GM18519 (cell line): ENCODE measurements at regions not wholly inside any gene's neighbourhood (a gene's known extent, or its start where the extent isn't known, plus 50 kb on each side); places are given as distances from the start of the nearest gene placed in this dataset.

ENCODE experiments used
- ATAC-seq: cut with Tn5 transposase; IDR thresholded peaks from one replicate; pipeline ENCODE4 v1.9.1; 2021; ENCODE audit warnings: mild to moderate bottlenecking, moderate library complexity; ENCODE audit not compliant: unreplicated experiment, low FRiP score

DNA sequence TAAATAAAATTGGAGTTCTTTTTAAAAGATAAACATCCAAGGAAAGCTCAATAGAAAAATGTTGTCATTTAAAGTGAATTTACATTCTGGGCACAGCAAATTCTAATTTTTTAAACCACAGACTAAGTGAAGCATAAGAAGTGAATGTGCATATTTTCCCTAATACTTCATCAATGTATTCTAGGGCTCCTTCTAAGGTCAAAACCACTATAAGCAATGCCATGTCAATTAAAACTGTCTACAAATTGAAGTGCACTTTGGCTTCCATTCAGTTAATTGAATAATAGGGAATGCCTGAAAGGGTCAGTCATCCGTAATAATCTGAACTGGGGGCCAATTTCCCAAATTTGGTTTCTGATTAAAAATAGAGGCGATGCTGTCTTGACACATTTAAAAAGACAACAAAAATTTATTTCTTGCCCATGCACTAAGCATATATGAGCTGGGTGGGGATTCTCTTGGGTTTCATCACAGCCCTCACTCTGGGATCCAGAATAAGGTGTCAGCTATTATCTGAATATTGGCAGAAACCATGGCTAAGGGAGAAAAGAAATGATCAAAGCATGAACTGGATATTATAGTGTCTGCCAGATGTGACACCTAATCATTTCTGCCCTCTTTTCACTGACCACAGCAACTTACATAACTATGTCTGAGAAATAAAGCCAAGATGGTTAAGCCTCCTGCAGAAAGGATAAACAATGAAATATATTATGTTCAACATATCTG, 660.6 kb upstream of the B3GALT2 start:
- no peak for ATAC-seq

DNA sequence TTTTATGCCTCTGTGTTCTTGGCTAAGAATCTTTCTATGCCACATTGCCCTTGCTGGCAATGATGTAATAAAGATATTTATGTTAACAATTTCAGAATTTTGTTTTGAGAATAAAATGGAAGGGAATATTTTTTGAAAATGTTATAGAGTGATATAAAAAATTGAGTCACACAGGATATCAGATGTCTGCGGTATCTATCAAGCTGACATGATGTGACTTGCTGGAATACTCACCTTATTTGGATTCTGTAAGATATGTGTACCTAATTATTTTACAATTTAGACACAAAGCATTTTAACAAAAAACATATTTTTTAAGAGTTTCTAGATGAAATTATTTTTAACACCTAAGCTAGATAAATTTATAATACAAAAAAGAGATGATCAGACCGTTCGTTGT, 660.0 kb upstream of the B3GALT2 start:
- no peak for ATAC-seq

DNA sequence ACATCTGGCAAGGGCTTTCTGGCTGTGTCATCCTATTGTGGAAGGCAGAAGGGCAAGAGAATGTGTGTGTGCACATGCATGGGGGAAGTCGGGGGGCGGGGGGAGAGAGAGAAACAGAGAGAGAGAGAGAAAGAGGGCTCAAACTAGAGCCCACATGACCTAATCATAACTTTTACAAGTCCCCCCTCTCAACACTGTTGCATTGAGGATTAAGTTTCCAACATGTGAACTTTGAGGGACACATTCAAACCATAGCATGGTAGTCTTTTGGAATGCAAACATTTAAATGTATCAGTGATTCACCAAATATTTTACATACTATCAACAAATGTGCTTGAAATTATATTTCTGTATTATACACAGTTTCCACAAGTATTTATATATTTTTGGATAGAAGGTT, 655.4 kb upstream of the B3GALT2 start:
- ATAC-seq: no peak

GRCh38 chr1:193831465-193831864, 645.1 kb upstream of the B3GALT2 start:
- no peak for ATAC-seq

- no peak for ATAC-seq
Measured at GRCh38 chr1:193827516-193827915, 641.1 kb upstream of the B3GALT2 start.

GRCh38 chr1:193819376-193819775, 633.0 kb upstream of the B3GALT2 start:
- ATAC-seq: no peak

DNA sequence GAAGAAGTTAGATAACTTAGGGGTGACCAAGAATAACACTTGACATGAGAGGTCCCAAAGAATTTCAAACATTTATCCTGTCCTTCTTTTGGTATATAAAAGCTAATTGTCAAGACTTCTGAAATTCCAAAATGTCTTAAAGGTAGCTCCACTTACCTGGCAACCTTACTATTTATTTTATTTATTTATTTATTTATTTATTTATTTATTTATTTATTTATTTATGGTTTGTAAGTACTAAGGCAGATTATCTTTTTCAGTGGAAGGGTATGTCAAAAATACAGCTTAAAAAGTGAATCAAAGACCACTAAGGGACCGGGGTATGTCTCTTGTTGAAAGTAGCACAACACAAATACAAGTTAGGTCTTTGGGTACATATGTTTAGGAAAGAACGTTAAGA, 620.8 kb upstream of the B3GALT2 start:
- ATAC-seq: no peak

- ATAC-seq: no peak
Measured at GRCh38 chr1:193806079-193807048, 620.0 kb upstream of the B3GALT2 start.

GRCh38 chr1:193799948-193800690, 613.7 kb upstream of the B3GALT2 start:
- no peak for ATAC-seq

DNA sequence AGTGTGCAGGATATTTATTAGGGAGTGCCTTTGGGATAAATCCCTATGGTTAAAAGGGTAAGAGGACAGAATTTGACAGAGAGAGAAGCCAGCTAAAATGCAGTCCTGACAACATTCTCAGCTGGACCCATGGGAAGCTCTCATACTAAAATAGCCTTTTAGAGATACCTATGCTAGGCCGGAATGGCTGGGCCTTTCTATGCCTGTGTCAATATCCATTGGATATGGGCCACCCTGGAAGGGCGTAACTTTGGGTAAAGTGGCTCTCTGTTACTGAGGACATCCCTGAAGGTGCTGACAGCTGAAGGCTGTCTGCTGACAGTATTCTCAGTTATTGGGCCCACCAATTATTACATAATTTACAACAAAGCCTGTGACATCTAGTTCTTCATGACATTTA, 613.0 kb upstream of the B3GALT2 start:
- ATAC-seq: no peak

DNA sequence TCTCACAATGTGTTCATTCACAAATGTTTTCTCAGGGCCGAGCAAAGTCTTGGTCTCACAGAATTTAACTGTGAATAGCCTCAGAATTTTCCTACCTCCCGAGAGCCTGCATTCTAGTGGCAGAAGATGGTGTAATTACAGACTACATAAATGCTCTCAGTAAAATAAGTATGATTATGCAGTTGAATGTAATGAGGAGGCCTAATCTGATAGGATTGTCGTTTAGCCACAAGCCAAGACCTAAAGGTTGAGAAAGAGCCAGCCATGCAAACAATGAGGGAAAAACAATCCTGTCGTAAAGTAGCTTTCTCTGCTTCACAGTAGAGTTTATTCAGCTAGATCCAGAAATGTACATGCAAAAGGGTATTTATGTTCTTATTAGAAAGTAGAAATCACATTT, 607.8 kb upstream of the B3GALT2 start:
- ATAC-seq: no peak

DNA sequence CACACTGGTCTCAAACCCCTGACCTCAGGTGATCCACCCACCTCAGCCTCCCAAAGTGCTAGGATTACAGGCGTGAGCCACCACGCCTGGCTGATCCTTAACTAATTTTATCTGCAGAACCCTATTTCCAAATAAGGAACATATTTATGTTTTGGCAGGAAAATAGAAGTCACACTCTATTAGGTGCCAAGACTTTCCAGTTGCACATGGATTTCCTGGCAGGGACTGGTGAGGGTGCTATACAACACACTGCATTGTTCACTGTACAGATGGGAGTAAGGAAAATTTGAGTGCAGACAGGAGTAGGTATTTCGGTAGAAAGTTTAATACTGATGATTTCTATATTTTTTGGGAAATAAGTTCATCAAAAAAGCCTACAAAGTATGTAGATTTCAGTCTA, 605.3 kb upstream of the B3GALT2 start:
- ATAC-seq: no peak

DNA sequence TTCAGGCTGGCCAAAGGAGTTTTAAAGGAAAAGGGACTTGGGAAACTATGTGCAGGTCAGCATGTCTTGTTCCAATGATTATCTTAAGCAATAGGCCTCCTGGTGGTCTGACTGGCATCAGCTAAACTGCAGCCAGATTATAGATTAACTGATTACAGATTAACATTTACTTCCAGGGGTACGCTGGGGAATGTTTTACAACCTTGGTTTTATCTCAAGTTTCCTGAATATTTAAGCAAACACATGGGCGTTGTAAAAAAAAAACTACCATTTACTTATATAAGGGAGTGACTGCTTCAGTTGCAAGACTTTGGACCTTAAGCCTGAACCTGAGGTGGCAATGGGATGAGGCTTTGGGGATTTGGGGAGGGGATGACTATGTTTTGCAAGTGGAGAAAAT, 600.6 kb upstream of the B3GALT2 start:
- ATAC-seq: no peak

DNA sequence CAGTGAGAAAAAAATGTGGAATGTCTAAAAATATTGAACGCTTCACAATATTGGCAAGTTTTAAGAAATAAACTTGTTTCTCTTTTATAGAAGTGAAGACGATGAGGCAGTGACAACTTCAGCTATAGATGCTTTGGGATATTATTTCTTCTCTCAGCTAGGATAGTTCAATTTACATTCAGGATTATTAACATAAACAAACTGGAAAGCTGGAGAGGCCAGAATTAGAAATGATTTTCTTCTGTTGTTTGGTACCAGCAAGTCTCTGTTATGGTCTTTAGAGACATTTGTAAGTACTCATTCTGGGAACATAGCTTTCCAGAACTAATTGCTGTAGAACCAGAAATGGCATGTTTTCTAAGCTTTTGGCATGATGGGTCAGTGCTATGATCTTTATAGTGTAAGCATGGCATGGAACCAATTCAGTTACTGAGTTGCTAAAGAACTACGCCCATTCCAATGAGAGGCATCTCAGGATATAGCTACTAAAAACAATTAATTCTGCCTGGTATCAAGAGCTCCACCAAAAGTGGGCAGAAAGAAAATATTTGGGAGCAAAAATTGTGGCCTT, 599.5 kb upstream of the B3GALT2 start:
- no peak for ATAC-seq

- ATAC-seq: no peak
Measured at GRCh38 chr1:193774536-193775323, 588.3 kb upstream of the B3GALT2 start.

GRCh38 chr1:193771596-193771995, 585.2 kb upstream of the B3GALT2 start:
- ATAC-seq: no peak

DNA sequence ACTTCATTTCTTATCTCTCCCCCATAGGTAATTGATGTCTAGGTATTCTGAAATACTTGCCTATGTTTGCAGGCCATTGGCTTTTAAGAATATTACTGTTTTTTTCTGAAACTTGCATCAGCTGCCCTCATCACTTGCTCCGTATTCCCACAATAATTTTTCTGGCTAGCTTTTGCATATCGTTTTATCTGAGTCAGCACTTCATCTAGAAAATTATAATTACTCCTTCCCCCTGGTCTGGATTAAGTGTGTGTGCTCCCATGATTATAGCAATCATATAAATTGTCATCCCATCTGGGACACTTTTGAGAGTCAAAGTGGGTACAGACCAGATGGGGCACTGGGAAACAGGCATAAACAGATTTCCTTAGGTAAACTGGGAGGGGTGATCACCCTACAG, 583.2 kb upstream of the B3GALT2 start:
- ATAC-seq: no peak

GRCh38 chr1:193767886-193768285, 581.5 kb upstream of the B3GALT2 start:
- ATAC-seq: no peak

- no peak for ATAC-seq
Measured at GRCh38 chr1:193766329-193766728, 579.9 kb upstream of the B3GALT2 start.

DNA sequence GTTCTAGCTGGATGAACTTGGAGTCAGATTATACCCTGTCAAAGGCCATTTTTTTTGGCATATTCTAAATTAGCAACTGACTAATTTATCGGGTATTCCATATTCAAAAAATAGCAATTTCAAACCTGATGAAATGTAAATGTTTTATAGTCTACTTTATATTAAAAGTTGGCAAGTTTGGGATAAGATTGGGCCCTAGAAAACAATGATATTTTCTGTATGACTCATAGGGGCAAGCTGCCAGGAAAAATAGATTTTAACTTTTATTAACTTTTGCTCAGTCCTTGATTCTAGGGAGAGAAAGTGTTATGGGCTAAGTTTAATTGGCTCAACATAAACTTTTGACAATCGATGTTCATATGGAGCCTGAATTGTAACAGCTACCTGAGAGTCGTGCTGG, 576.9 kb upstream of the B3GALT2 start:
- ATAC-seq: no peak
